Large intestine (tissue), 3 donors: ENCODE measurements at regions not wholly inside any gene's neighbourhood (a gene's known extent, or its start where the extent isn't known, plus 50 kb on each side); places are given as distances from the start of the nearest gene placed in this dataset.

Source experiments
- DNase-seq, 2 donors: peaks; one replicate each; pipeline versions ENCODE4 v3.0.0 to v3.0.0-alpha.2; 2013
- H3K27ac ChIP-seq: one replicate; pipeline ENCODE4 v1.5.1; 2013; ENCODE audit warnings: low read length
- H3K27me3 ChIP-seq: 2 replicates; pipeline ENCODE4 v1.6.1; 2013; ENCODE audit warnings: low read length; ENCODE audit not compliant: control insufficient read depth, insufficient read depth
- H3K36me3 ChIP-seq: 2 replicates; pipeline ENCODE4 v1.6.1; 2013; ENCODE audit warnings: low read length; ENCODE audit not compliant: control insufficient read depth, insufficient read depth
- H3K4me1 ChIP-seq: one replicate; pipeline ENCODE4 v1.6.1; 2013; ENCODE audit warnings: low read length; ENCODE audit not compliant: control insufficient read depth, insufficient read depth
- H3K4me3 ChIP-seq: one replicate; pipeline ENCODE4 v1.5.1; 2013; ENCODE audit warnings: low read length
- H3K9me3 ChIP-seq: one replicate; pipeline ENCODE4 v1.6.1; 2013; ENCODE audit warnings: mild to moderate bottlenecking, low read depth, low read length, moderate library complexity; ENCODE audit not compliant: control insufficient read depth
- WGBS: methylation state at CpG from one replicate; pipeline ENCODE4 v1.1.5; 2013; ENCODE audit warnings: low lambda C conversion rate; ENCODE audit not compliant: insufficient coverage; 5-methylcytosine and 5-hydroxymethylcytosine counted together

DNA sequence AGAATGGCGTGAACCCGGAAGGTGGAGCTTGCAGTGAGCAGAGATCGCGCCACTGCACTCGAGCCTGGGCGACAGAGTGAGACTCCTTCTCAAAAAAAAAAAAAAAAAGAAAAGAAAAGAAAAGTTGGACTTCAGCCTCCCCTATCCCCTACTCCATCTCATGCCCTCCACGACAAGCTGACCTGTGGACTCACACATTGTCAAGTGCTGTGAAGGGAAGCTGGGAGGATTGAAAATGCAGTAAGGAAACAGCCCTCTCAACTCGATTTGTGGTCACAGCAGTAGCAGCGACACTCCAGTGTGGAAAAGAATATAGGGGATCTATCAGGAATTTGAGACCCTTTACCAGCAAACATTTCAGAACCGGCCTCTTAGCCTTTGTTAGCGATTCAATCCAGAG lies 103.6 kb upstream of the SVIL start:
- DNase-seq: peak; percentile 61 to 85
- no peaks in the 10 kb centered on the region for H3K9me3 ChIP-seq
- no peak overlapping the region for H3K4me3 ChIP-seq
- H3K27ac ChIP-seq: peak overlapping the region; percentile 81
- no peaks in the 10 kb centered on the region for H3K27me3 ChIP-seq
- WGBS: no CpG with 5 or more reads among the region's 11 CpGs
- peaks cover 17% of the 10 kb centered on the region for H3K4me1 ChIP-seq
- H3K36me3 ChIP-seq: no peaks in the 10 kb centered on the region

DNA sequence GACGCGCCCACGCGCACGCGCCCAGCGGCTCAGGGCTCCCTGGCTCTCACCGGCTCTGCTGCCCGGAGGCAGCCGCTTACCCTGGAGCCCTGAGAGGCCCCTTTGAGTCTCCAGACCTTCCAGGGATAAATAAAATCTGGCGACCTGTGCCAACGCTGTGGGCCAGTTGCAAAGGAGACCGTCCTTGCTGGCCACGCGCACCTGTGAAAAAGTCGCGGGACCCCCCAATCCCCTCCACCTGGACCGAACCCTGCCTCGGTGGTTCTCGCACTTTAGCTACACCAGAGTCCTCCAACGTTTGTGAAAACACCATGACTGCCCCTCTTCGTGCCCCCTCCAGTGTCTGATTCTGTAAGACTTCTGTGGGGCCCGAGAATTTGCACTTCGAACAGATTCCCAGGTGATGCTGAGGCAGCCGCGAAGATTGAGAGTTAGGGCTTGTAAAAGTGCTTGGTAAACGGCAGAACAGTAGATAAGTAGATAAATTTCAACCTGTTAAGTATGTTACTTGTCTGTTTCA lies 102.4 kb upstream of the SVIL start:
- Histone ChIP-seq H3K27ac (peak overlapping the region; percentile 83), H3K4me1 (peaks cover 17% of the 10 kb centered on the region), H3K27me3 (no peaks in the 10 kb centered on the region), H3K9me3 (no peaks in the 10 kb centered on the region), H3K36me3 (no peaks in the 10 kb centered on the region), H3K4me3 (peak overlapping the region; percentile 38)
- DNase-seq: peak; percentile 45 to 66
- no CpG with 5 or more reads among the region's 27 CpGs for WGBS

- peak overlapping the region; percentile 83 for H3K4me3 ChIP-seq
- H3K36me3 ChIP-seq: no peaks in the 10 kb centered on the region
- no CpG with 5 or more reads among the region's 74 CpGs for WGBS
- H3K9me3 ChIP-seq: no peaks in the 10 kb centered on the region
- peaks cover 17% of the 10 kb centered on the region for H3K4me1 ChIP-seq
- peak overlapping the region; percentile 88 for H3K27ac ChIP-seq
- no peaks in the 10 kb centered on the region for H3K27me3 ChIP-seq
- DNase-seq: peak in 1 of 2 donors; percentile 81
These were observed 101.7 kb upstream of the SVIL start for GRCh38 chr10:29736366-29737073.

DNA sequence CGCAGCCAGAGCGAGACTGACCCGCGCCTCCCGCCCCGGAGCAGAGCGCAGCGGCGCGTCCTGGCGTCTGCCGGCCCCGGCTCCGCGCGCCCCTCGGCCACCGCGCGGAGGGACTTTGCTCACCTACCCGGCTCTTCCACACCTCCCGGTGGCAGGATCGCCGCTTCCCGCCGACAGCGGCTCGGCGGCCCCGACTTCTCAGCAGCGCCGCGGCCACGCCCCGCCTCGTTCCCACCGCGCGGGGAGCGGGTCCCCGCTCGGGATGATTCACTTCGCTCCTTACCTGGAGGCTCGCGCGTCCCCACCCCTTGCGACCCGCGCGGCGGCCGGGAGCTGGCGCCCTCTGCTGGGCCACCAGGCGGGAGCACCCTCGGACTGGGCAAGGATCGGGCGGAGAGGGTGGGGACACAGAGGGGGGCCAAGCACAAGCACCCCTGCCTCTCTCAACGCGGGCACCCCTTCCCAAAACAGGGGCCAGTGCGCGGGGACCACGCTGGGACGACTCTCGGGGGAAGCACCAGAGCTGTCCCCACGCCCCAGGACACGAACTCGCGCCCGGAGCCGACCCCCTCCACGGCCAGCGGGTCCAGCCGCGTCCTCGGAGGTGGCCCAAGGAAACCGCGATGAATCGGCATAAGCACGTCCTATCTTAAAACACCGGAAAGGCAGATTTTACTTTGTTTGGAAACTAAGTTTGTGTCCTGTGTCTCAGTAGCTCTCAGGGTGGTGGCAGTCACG lies 101.0 kb upstream of the SVIL start:
- Histone ChIP-seq H3K27ac (peak overlapping the region; percentile 88), H3K9me3 (no peaks in the 10 kb centered on the region), H3K4me3 (peak overlapping the region; percentile 83), H3K4me1 (peaks cover 17% of the 10 kb centered on the region), H3K27me3 (no peaks in the 10 kb centered on the region), H3K36me3 (no peaks in the 10 kb centered on the region)
- DNase-seq: peak; percentile 81 to 93
- WGBS: no CpG with 5 or more reads among the region's 81 CpGs

- WGBS: no CpG with 5 or more reads among the region's 77 CpGs
- Histone ChIP-seq H3K4me1 (peaks cover 17% of the 10 kb centered on the region), H3K27ac (peak overlapping the region; percentile 52), H3K27me3 (no peaks in the 10 kb centered on the region), H3K4me3 (peak overlapping the region; percentile 53), H3K9me3 (no peaks in the 10 kb centered on the region), H3K36me3 (no peaks in the 10 kb centered on the region)
- peak; percentile 31 to 73 for DNase-seq
These were observed 100.3 kb upstream of the SVIL start for GRCh38 chr10:29734962-29735627.

DNA sequence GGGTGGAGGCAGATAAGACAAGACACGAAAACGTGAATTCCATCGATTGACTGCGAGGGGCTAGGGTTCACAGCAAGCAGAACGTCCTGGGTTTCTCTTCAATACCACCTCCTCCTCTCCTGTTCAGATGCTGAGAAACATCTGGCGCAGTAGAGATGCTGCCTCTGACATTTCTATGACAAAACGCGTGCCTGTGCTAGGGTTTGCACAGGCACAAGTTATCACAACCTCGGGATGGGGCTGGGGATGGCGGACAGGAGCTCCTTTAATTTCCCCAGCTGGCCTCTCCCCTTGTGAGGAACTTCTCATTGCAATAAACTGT lies 99.8 kb upstream of the SVIL start:
- WGBS: no CpG with 5 or more reads among the region's 10 CpGs
- peaks cover 17% of the 10 kb centered on the region for H3K4me1 ChIP-seq
- no peak for DNase-seq

GRCh38 chr10:29733323-29733722 lies 98.6 kb upstream of the SVIL start:
- H3K36me3 ChIP-seq: no peaks in the 10 kb centered on the region
- H3K9me3 ChIP-seq: no peaks in the 10 kb centered on the region
- no peak for DNase-seq
- no peak overlapping the region for H3K27ac ChIP-seq
- no peak overlapping the region for H3K4me3 ChIP-seq
- no CpG with 5 or more reads among the region's 6 CpGs for WGBS
- peaks cover 10% of the 10 kb centered on the region for H3K4me1 ChIP-seq
- H3K27me3 ChIP-seq: no peaks in the 10 kb centered on the region

More for the DNA sequence above, 99.8 kb upstream of the SVIL start:
- Histone ChIP-seq H3K27ac (peak overlapping the region; percentile 52), H3K9me3 (no peaks in the 10 kb centered on the region), H3K4me3 (peak overlapping the region; percentile 53), H3K27me3 (no peaks in the 10 kb centered on the region), H3K36me3 (no peaks in the 10 kb centered on the region)

GRCh38 chr10:29732918-29733317 lies 98.1 kb upstream of the SVIL start:
- WGBS: no CpG with 5 or more reads among the region's 2 CpGs
- H3K4me3 ChIP-seq: no peak overlapping the region
- DNase-seq: no peak

DNA sequence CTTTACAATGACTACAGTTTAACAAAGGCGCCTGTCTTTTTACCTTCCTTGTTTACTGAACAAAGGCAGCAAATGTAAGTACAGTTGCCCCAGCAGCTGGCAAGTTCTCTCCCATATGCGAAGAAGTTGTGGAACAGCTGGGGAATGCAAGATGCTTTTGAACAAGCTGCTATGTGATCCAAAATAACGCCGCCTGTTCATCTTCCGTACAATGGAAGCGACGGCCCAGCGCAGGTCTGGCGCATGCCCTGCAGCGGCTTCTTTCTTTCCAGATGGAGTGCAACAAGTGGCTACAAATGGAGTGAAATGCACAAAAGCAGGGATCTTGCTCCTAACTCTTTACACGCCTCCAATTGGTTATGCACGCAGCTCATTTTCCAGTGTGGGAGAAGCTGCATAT lies 97.0 kb upstream of the SVIL start:
- WGBS: 67% methylated on average over 2 of the region's 12 CpGs
- DNase-seq: peak in 1 of 2 donors; percentile 27
- Histone ChIP-seq H3K27me3 (no peaks in the 10 kb centered on the region), H3K9me3 (no peaks in the 10 kb centered on the region), H3K36me3 (no peaks in the 10 kb centered on the region), H3K27ac (no peak overlapping the region), H3K4me1 (peaks cover 10% of the 10 kb centered on the region), H3K4me3 (no peak overlapping the region)

More at GRCh38 chr10:29732918-29733317, 98.1 kb upstream of the SVIL start:
- Histone ChIP-seq H3K36me3 (no peaks in the 10 kb centered on the region), H3K9me3 (no peaks in the 10 kb centered on the region), H3K27me3 (no peaks in the 10 kb centered on the region), H3K27ac (no peak overlapping the region), H3K4me1 (peaks cover 10% of the 10 kb centered on the region)

DNA sequence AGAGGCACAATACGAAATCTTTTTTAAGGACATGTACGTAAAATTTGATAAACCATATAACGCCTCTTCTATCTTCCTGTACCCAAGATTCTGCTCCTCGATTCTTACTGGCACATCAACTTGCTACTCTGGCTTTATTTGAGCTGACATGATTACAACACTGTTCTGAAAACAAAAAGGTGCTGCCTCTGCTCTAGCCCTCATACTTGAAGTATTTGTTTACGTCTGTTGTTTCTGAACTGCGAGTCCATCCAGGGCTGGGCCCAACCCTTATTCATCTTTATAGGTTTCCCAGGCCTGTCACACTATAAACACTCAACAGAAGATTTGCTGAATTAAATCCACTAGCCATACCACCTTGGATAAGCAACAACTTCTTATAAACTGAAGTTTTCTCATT lies 96.2 kb upstream of the SVIL start:
- no peaks in the 10 kb centered on the region for H3K36me3 ChIP-seq
- H3K9me3 ChIP-seq: no peaks in the 10 kb centered on the region
- H3K27ac ChIP-seq: no peak overlapping the region
- DNase-seq: no peak
- no peaks in the 10 kb centered on the region for H3K27me3 ChIP-seq
- H3K4me1 ChIP-seq: peaks cover 10% of the 10 kb centered on the region
- 83% methylated on average over 1 of the region's 6 CpGs for WGBS
- no peak overlapping the region for H3K4me3 ChIP-seq
